ENCODE measurements at regions not wholly inside any gene's neighbourhood (a gene's known extent, or its start where the extent isn't known, plus 50 kb on each side); places are given as distances from the start of the nearest gene placed in this dataset.
A peak's percentile ranks its signal among the peaks of the same experiment; 100 is the strongest.

DNA sequence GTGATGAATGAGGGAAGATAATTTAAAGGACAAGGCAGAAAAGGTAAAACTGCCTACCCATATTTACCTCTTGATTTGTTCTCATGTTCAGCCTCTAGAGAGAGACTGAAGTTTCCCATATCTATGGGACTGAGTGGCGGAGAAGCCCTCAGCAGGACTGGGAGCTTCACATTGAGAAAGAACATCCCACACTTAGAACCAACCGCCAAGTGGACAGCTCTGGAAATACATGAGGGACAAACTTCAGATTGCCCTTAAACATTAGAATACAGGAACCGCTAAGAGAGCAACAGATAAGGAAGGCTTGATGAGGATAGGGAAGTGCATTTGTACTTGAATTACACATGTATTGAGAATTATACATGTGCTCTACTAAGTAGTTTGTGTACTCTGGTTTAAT lies 316.0 kb upstream of the MIR17HG start:
- DNase-seq (ENCODE audit: low read depth, low spot score) (no peak), ATAC-seq (no peak)
- Histone ChIP-seq H3K4me1 (ENCODE audit: control insufficient read depth in 1 of 2, insufficient read depth in 2 of 2, low read length in 2 of 2) (no peaks in the 10 kb centered on the region), H3K36me3 (ENCODE audit: control insufficient read depth in 1 of 2, insufficient read depth in 2 of 2, low read length in 2 of 2) (no peaks in the 10 kb centered on the region), H3K27ac (ENCODE audit: low read depth, low read length) (no peak overlapping the region), H4K20me1 (ENCODE audit: insufficient read depth) (no peaks in the 10 kb centered on the region), H3K4me2 (ENCODE audit: low read length) (no peak overlapping the region), H3K27me3 (ENCODE audit: insufficient read depth, low read length) (no peaks in the 10 kb centered on the region), H3K9me3 (ENCODE audit: control insufficient read depth in 1 of 2, insufficient read depth in 1 of 2, low read depth in 1 of 2, low read length in 2 of 2) (peaks cover 0 to 3% of the 10 kb centered on the region in 2 experiments; a peak in 1 of 4 replicates), H3K9ac (ENCODE audit: low read length) (no peak overlapping the region), H3K79me2 (ENCODE audit: insufficient read depth, low read length) (no peaks in the 10 kb centered on the region), H2AFZ (ENCODE audit: low read depth, low read length, poor library complexity, severe bottlenecking) (no peak overlapping the region), H3K4me3 (replicated peaks in 1 of 2; ENCODE audit: low read depth in 1 of 2, low read length in 2 of 2) (no peak overlapping the region), H3K9me2 (ENCODE audit: insufficient read depth) (no peaks in the 10 kb centered on the region)
- intact Hi-C loops (cut with micrococcal nuclease), result no loop called here
- no peak for TF ChIP-seq EGR1 (IDR thresholded peaks at IDR 0.05; ENCODE audit: low read depth)
- TF ChIP-seq, protein P1, sequence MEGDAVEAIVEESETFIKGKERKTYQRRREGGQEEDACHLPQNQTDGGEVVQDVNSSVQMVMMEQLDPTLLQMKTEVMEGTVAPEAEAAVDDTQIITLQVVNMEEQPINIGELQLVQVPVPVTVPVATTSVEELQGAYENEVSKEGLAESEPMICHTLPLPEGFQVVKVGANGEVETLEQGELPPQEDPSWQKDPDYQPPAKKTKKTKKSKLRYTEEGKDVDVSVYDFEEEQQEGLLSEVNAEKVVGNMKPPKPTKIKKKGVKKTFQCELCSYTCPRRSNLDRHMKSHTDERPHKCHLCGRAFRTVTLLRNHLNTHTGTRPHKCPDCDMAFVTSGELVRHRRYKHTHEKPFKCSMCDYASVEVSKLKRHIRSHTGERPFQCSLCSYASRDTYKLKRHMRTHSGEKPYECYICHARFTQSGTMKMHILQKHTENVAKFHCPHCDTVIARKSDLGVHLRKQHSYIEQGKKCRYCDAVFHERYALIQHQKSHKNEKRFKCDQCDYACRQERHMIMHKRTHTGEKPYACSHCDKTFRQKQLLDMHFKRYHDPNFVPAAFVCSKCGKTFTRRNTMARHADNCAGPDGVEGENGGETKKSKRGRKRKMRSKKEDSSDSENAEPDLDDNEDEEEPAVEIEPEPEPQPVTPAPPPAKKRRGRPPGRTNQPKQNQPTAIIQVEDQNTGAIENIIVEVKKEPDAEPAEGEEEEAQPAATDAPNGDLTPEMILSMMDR (IDR thresholded peaks at IDR 0.05 in 2 of 3, conservative IDR thresholded peaks at IDR 0.05 in 1 of 3; ENCODE audit: borderline replicate concordance in 1 of 3, insufficient read depth in 1 of 3, low read depth in 2 of 3, low read length in 2 of 3), result 0 out of 6 replicates have a peak, but pooled peaks of 1 of the 3 experiments have one; percentile 10
- TF ChIP-seq TCF7L2 (IDR thresholded peaks at IDR 0.05; ENCODE audit: borderline replicate concordance, extremely low read depth, insufficient read depth, insufficient read length), result no peak
- BruUV-seq (replicated peaks), result no TSS peak
- ChIA-PET POLR2A (no interaction called here), RAD21 (ENCODE audit: low non-redundant PET in 1 of 2, low total read pairs in 2 of 2, uncharacterized antibody in 2 of 2, unreplicated experiment in 2 of 2) (no interaction called here), CTCF (no interaction called here)

DNA sequence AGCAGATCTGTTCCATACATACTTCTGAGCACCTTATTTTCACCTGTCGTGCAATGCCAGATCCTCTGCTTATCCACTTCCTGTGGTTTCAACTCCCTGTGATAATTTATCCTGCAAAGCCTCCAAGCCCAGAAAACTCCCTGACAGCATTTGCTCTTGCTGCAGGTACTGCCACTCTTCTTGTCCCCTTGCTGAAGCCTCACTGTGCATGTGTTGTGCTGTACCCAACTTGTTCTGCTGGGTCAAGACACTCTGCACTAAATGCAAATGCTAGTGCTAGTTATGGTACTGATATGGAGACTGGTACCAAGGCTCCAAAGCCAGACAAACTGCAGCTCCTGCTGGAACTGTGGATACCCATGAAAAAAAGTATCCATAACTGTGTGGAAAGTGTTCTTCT lies 315.4 kb upstream of the MIR17HG start:
- BruUV-seq (replicated peaks), result no TSS peak
- Histone ChIP-seq H3K4me1 (ENCODE audit: control insufficient read depth in 1 of 2, insufficient read depth in 2 of 2, low read length in 2 of 2) (no peaks in the 10 kb centered on the region), H3K9ac (ENCODE audit: low read length) (no peak overlapping the region), H3K79me2 (ENCODE audit: insufficient read depth, low read length) (no peaks in the 10 kb centered on the region), H3K9me3 (ENCODE audit: control insufficient read depth in 1 of 2, insufficient read depth in 1 of 2, low read depth in 1 of 2, low read length in 2 of 2) (peaks cover 0 to 3% of the 10 kb centered on the region in 2 experiments; a peak in 1 of 4 replicates), H2AFZ (ENCODE audit: low read depth, low read length, poor library complexity, severe bottlenecking) (no peak overlapping the region), H3K27me3 (ENCODE audit: insufficient read depth, low read length) (no peaks in the 10 kb centered on the region), H4K20me1 (ENCODE audit: insufficient read depth) (no peaks in the 10 kb centered on the region), H3K9me2 (ENCODE audit: insufficient read depth) (no peaks in the 10 kb centered on the region), H3K27ac (ENCODE audit: low read depth, low read length) (no peak overlapping the region), H3K4me2 (ENCODE audit: low read length) (no peak overlapping the region), H3K4me3 (replicated peaks in 1 of 2; ENCODE audit: low read depth in 1 of 2, low read length in 2 of 2) (no peak overlapping the region), H3K36me3 (ENCODE audit: control insufficient read depth in 1 of 2, insufficient read depth in 2 of 2, low read length in 2 of 2) (no peaks in the 10 kb centered on the region)
- ChIA-PET RAD21 (ENCODE audit: low non-redundant PET in 1 of 2, low total read pairs in 2 of 2, uncharacterized antibody in 2 of 2, unreplicated experiment in 2 of 2) (no interaction called here), POLR2A (no interaction called here), CTCF (no interaction called here)
- no peak for DNase-seq (ENCODE audit: low read depth, low spot score)
- ATAC-seq, result no peak
- TF ChIP-seq SP1 (IDR thresholded peaks at IDR 0.05; ENCODE audit: low read depth) (no peak), FOSL1 (IDR thresholded peaks at IDR 0.05; ENCODE audit: low read depth) (no peak), ZNF274 (IDR thresholded peaks at IDR 0.05; ENCODE audit: low read depth, low read length) (no peak), CBX3 (IDR thresholded peaks at IDR 0.05; ENCODE audit: low read depth) (no peak), POLR2AphosphoS5 (IDR thresholded peaks at IDR 0.05; ENCODE audit: low read depth, low read length) (no peak)
- TF ChIP-seq, protein P2, sequence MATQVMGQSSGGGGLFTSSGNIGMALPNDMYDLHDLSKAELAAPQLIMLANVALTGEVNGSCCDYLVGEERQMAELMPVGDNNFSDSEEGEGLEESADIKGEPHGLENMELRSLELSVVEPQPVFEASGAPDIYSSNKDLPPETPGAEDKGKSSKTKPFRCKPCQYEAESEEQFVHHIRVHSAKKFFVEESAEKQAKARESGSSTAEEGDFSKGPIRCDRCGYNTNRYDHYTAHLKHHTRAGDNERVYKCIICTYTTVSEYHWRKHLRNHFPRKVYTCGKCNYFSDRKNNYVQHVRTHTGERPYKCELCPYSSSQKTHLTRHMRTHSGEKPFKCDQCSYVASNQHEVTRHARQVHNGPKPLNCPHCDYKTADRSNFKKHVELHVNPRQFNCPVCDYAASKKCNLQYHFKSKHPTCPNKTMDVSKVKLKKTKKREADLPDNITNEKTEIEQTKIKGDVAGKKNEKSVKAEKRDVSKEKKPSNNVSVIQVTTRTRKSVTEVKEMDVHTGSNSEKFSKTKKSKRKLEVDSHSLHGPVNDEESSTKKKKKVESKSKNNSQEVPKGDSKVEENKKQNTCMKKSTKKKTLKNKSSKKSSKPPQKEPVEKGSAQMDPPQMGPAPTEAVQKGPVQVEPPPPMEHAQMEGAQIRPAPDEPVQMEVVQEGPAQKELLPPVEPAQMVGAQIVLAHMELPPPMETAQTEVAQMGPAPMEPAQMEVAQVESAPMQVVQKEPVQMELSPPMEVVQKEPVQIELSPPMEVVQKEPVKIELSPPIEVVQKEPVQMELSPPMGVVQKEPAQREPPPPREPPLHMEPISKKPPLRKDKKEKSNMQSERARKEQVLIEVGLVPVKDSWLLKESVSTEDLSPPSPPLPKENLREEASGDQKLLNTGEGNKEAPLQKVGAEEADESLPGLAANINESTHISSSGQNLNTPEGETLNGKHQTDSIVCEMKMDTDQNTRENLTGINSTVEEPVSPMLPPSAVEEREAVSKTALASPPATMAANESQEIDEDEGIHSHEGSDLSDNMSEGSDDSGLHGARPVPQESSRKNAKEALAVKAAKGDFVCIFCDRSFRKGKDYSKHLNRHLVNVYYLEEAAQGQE (IDR thresholded peaks at IDR 0.05; ENCODE audit: low read depth), result no peak
- intact Hi-C loops (cut with micrococcal nuclease), result no loop called here

Measured in HCT116 (cell line).